ENCODE measurements at regions not wholly inside any gene's neighbourhood (a gene's known extent, or its start where the extent isn't known, plus 50 kb on each side); places are given as distances from the start of the nearest gene placed in this dataset.
"Not testable (repeated sequence)": the region's sequence is repeated elsewhere in the genome, so short reads cannot be mapped to it uniquely, and the experiment has no call there.

DNA sequence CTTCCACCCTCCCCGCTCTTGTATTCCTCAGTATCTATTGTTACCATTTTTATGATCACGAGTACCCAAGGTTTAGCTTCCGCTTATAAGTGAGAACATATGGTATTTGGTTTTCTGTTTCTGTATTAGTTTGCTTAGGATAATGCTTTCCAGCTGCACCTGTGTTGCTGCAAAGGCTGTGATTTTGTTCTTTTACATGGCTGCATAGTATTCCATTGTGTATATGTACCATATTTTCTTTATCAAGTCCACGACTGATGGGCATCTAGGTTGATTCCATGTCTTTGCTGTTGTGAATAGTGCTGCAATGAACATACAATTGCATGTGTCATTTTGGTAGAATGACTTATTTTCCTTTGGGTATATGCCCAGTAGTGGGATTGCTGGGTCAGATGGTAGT lies 79.7 kb upstream of the EFCAB3 start:
- POLR2A ChIA-PET (ENCODE audit: low non-redundant PET): no interaction called here
- CTCF ChIA-PET: no interaction called here
- Histone ChIP-seq H3K36me3 (ENCODE audit: insufficient read depth, low read length, poor library complexity, severe bottlenecking) (no peaks in the 10 kb centered on the region), H3K27ac (ENCODE audit: low read depth, low read length, poor library complexity, severe bottlenecking) (no peak overlapping the region), H3K27me3 (replicated peaks; ENCODE audit: insufficient read depth, low read depth, low read length, poor library complexity) (no peaks in the 10 kb centered on the region), H3K9me3 (ENCODE audit: low read depth, low read length, poor library complexity, severe bottlenecking) (no peaks in the 10 kb centered on the region), H3K4me3 (ENCODE audit: low read depth, low read length, poor library complexity, severe bottlenecking) (no peak overlapping the region), H3K4me1 (ENCODE audit: insufficient read depth, low read length, poor library complexity, severe bottlenecking) (no peaks in the 10 kb centered on the region)
- DNase-seq (ENCODE audit: low spot score): no peak
- TF ChIP-seq, protein P1, sequence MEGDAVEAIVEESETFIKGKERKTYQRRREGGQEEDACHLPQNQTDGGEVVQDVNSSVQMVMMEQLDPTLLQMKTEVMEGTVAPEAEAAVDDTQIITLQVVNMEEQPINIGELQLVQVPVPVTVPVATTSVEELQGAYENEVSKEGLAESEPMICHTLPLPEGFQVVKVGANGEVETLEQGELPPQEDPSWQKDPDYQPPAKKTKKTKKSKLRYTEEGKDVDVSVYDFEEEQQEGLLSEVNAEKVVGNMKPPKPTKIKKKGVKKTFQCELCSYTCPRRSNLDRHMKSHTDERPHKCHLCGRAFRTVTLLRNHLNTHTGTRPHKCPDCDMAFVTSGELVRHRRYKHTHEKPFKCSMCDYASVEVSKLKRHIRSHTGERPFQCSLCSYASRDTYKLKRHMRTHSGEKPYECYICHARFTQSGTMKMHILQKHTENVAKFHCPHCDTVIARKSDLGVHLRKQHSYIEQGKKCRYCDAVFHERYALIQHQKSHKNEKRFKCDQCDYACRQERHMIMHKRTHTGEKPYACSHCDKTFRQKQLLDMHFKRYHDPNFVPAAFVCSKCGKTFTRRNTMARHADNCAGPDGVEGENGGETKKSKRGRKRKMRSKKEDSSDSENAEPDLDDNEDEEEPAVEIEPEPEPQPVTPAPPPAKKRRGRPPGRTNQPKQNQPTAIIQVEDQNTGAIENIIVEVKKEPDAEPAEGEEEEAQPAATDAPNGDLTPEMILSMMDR (conservative IDR thresholded peaks at IDR 0.05; ENCODE audit: low read depth, low read length): no peak
- TF ChIP-seq EZH2 (IDR thresholded peaks at IDR 0.05; ENCODE audit: borderline replicate concordance, low read depth, low read length, poor library complexity, severe bottlenecking): no peak
- intact Hi-C loops (cut with micrococcal nuclease; ENCODE audit: unreplicated experiment): no loop called here
- BruUV-seq (replicated peaks): no TSS peak

DNA sequence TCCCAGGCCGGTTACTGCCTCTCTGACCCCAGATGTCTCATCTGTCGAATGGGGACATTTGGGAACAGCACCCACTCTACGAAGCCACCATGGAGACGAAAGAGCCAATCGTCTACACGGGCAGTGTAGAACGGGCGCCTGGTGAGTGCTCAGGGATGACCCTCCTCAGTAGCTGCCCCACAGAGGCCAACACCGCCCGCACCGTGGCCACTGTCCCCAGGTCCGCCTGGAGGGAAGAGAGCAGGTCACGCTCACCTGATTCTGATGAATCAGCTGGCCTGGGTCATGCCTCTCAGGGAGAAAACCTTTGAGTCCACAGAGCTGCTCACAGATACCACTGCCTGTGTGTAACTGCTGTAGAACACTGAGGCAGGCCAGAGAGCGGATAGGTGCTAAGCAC lies 105.1 kb upstream of the EFCAB3 start:
- CTCF ChIA-PET; H3K27ac ChIP-seq (ENCODE audit: low read depth, low read length, poor library complexity, severe bottlenecking); DNase-seq (ENCODE audit: low spot score); H3K27me3 ChIP-seq (replicated peaks; ENCODE audit: insufficient read depth, low read depth, low read length, poor library complexity); H3K36me3 ChIP-seq (ENCODE audit: insufficient read depth, low read length, poor library complexity, severe bottlenecking); intact Hi-C loops (cut with micrococcal nuclease; ENCODE audit: unreplicated experiment); BruUV-seq (replicated peaks); H3K9me3 ChIP-seq (ENCODE audit: low read depth, low read length, poor library complexity, severe bottlenecking); H3K4me3 ChIP-seq (ENCODE audit: low read depth, low read length, poor library complexity, severe bottlenecking); POLR2A ChIA-PET (ENCODE audit: low non-redundant PET); H3K4me1 ChIP-seq (ENCODE audit: insufficient read depth, low read length, poor library complexity, severe bottlenecking): not testable (repeated sequence)

DNA sequence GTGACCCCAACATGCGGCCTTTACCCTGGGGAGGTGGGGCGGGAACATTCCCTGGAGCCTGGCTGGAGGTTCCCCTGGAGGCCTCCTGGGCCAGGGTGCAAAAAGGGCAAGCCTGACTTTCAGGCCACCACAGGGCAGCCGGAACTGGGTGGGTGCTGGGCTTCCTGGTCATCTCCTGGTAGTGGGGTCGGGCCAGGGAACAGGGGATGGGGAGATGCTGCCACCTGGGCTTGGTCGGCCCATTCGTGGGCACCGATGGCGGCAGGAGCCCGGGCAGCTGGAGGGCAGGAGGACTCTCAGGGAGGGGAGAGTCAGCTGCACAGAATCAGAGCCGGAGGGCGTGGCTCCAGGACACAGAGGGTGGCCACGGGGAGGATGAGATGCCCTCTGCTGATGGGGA lies 112.0 kb upstream of the EFCAB3 start:
- H3K36me3 ChIP-seq (ENCODE audit: insufficient read depth, low read length, poor library complexity, severe bottlenecking); H3K4me1 ChIP-seq (ENCODE audit: insufficient read depth, low read length, poor library complexity, severe bottlenecking); H3K27me3 ChIP-seq (replicated peaks; ENCODE audit: insufficient read depth, low read depth, low read length, poor library complexity); H3K27ac ChIP-seq (ENCODE audit: low read depth, low read length, poor library complexity, severe bottlenecking); DNase-seq (ENCODE audit: low spot score); BruUV-seq (replicated peaks); H3K9me3 ChIP-seq (ENCODE audit: low read depth, low read length, poor library complexity, severe bottlenecking); CTCF ChIA-PET; H3K4me3 ChIP-seq (ENCODE audit: low read depth, low read length, poor library complexity, severe bottlenecking); POLR2A ChIA-PET (ENCODE audit: low non-redundant PET); intact Hi-C loops (cut with micrococcal nuclease; ENCODE audit: unreplicated experiment): not testable (repeated sequence)

DNA sequence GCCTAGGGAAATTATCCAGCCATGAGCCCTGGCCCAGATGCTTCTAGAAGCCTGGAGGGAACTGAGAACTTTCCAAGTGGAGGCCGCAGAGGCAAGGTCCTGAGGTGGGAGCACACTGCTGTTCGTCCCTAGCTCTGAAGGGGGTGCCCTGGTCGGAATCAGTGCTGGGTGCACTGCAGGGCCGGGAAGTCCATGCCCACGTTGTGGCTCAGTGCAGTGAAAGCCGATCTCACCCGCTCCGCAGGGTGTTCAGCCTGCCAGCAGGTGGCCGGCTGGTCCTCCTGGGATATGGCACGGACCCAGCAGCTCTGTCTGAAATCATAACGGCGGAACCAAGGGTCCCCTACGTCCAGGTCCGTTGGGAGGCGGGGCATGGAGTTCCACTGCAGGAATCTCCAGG lies 115.4 kb upstream of the EFCAB3 start:
- H3K27ac ChIP-seq (ENCODE audit: low read depth, low read length, poor library complexity, severe bottlenecking); H3K36me3 ChIP-seq (ENCODE audit: insufficient read depth, low read length, poor library complexity, severe bottlenecking); H3K4me1 ChIP-seq (ENCODE audit: insufficient read depth, low read length, poor library complexity, severe bottlenecking); DNase-seq (ENCODE audit: low spot score); BruUV-seq (replicated peaks); CTCF ChIA-PET; intact Hi-C loops (cut with micrococcal nuclease; ENCODE audit: unreplicated experiment); H3K4me3 ChIP-seq (ENCODE audit: low read depth, low read length, poor library complexity, severe bottlenecking); POLR2A ChIA-PET (ENCODE audit: low non-redundant PET); H3K9me3 ChIP-seq (ENCODE audit: low read depth, low read length, poor library complexity, severe bottlenecking); H3K27me3 ChIP-seq (replicated peaks; ENCODE audit: insufficient read depth, low read depth, low read length, poor library complexity): not testable (repeated sequence)

DNA sequence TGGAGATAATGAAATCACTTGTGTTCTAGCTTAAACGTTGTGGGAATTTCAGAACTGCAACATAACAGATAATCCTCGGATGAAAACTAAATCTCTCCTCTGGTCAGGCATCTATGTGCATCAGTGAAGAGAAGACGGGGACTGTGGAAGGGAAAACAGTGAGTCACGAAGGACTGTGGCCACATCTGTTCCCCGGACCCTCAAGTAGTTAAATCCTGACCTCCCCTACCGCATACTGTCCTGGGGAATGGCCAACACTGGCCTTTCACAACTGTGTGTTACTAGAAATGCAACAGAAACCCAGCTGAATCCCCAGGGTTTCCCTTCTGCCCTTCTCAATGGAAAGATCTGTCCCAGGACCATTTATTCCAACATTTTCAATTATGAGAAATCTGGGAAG lies 124.6 kb upstream of the EFCAB3 start:
- CTCF ChIA-PET; DNase-seq (ENCODE audit: low spot score); H3K27ac ChIP-seq (ENCODE audit: low read depth, low read length, poor library complexity, severe bottlenecking); intact Hi-C loops (cut with micrococcal nuclease; ENCODE audit: unreplicated experiment); H3K4me1 ChIP-seq (ENCODE audit: insufficient read depth, low read length, poor library complexity, severe bottlenecking); BruUV-seq (replicated peaks); POLR2A ChIA-PET (ENCODE audit: low non-redundant PET); H3K9me3 ChIP-seq (ENCODE audit: low read depth, low read length, poor library complexity, severe bottlenecking); H3K36me3 ChIP-seq (ENCODE audit: insufficient read depth, low read length, poor library complexity, severe bottlenecking); H3K27me3 ChIP-seq (replicated peaks; ENCODE audit: insufficient read depth, low read depth, low read length, poor library complexity); H3K4me3 ChIP-seq (ENCODE audit: low read depth, low read length, poor library complexity, severe bottlenecking): not testable (repeated sequence)

DNA sequence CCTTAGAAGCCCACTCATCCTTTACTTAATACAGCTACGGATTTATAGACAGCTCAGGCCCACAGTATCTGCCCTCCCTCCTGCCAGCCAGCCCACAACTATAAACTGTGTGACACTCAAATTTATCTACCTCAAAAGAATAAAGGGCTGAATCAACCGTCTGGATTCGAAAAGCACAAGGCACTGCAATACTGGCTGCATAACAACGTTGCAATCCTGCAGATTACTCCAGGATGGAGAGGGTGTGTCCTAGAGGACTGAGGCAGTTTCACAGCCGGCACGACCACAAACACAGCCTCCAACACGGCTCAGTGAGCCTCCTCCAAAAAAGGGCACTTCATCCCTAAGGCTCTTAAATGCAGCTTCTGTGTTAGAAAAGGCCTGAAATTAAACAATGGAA lies 138.3 kb upstream of the EFCAB3 start:
- H3K27me3 ChIP-seq (replicated peaks; ENCODE audit: insufficient read depth, low read depth, low read length, poor library complexity); POLR2A ChIA-PET (ENCODE audit: low non-redundant PET); CTCF ChIA-PET; H3K4me3 ChIP-seq (ENCODE audit: low read depth, low read length, poor library complexity, severe bottlenecking); intact Hi-C loops (cut with micrococcal nuclease; ENCODE audit: unreplicated experiment); H3K9me3 ChIP-seq (ENCODE audit: low read depth, low read length, poor library complexity, severe bottlenecking); DNase-seq (ENCODE audit: low spot score); H3K27ac ChIP-seq (ENCODE audit: low read depth, low read length, poor library complexity, severe bottlenecking); BruUV-seq (replicated peaks); H3K4me1 ChIP-seq (ENCODE audit: insufficient read depth, low read length, poor library complexity, severe bottlenecking); H3K36me3 ChIP-seq (ENCODE audit: insufficient read depth, low read length, poor library complexity, severe bottlenecking): not testable (repeated sequence)

DNA sequence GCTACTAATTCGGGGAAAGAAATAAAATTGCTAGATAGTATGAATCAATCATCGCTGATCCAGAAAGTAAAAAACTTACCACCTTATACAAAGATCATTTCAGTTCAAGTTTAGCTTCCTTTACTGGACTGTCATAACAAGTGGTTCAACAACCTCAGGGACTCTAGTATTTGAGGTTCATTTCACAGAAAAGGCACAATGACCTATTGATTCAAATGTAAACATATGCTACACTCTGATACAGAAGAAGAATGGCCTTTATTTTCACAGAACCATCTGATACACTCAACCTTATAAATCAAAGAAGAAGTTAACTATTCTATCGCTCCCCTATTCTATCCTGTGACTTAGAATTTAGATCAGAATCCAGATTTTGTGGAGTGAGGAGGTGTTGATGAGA lies 140.8 kb upstream of the EFCAB3 start:
- H3K4me3 ChIP-seq (ENCODE audit: low read depth, low read length, poor library complexity, severe bottlenecking); H3K4me1 ChIP-seq (ENCODE audit: insufficient read depth, low read length, poor library complexity, severe bottlenecking); DNase-seq (ENCODE audit: low spot score); BruUV-seq (replicated peaks); H3K9me3 ChIP-seq (ENCODE audit: low read depth, low read length, poor library complexity, severe bottlenecking); H3K27ac ChIP-seq (ENCODE audit: low read depth, low read length, poor library complexity, severe bottlenecking); intact Hi-C loops (cut with micrococcal nuclease; ENCODE audit: unreplicated experiment); H3K36me3 ChIP-seq (ENCODE audit: insufficient read depth, low read length, poor library complexity, severe bottlenecking); H3K27me3 ChIP-seq (replicated peaks; ENCODE audit: insufficient read depth, low read depth, low read length, poor library complexity); CTCF ChIA-PET: not testable (repeated sequence)
- POLR2A ChIA-PET (ENCODE audit: low non-redundant PET): interaction anchor here (0.6 kb wide), 1 partner anchor 719 kb away, joined by 3 read pairs; no protein-coding TSS in a partner anchor
